HG03442 (cell line): ENCODE measurements at regions not wholly inside any gene's neighbourhood (a gene's known extent, or its start where the extent isn't known, plus 50 kb on each side); places are given as distances from the start of the nearest gene placed in this dataset.

ENCODE experiments used
- ATAC-seq: cut with Tn5 transposase; IDR thresholded peaks from one replicate; pipeline ENCODE4 v1.9.1; 2021; ENCODE audit warnings: mild to moderate bottlenecking, moderate library complexity; ENCODE audit not compliant: unreplicated experiment

DNA sequence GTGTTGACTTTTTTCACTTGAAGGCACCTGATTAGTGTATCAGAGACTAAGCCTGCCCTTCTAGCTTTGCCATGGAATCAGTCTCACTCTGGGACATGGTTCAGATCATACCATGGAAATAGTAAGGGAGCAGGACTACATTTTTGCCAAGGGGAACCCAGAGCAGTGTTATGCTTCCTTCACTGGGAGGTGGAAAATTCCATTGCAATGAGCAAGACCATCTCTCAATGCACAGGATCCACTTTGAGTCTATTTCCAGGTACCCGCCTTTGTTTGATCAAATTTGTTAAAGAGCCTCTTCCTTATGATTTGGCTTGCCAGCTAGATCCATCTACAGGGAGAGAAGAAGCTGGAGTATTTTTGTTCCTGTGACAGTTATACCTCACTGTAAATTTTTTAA is 395.8 kb downstream of the MTX2 start:
- no peak for ATAC-seq

GRCh38 chr2:176668912-176669311 is 399.7 kb downstream of the MTX2 start:
- no peak for ATAC-seq

DNA sequence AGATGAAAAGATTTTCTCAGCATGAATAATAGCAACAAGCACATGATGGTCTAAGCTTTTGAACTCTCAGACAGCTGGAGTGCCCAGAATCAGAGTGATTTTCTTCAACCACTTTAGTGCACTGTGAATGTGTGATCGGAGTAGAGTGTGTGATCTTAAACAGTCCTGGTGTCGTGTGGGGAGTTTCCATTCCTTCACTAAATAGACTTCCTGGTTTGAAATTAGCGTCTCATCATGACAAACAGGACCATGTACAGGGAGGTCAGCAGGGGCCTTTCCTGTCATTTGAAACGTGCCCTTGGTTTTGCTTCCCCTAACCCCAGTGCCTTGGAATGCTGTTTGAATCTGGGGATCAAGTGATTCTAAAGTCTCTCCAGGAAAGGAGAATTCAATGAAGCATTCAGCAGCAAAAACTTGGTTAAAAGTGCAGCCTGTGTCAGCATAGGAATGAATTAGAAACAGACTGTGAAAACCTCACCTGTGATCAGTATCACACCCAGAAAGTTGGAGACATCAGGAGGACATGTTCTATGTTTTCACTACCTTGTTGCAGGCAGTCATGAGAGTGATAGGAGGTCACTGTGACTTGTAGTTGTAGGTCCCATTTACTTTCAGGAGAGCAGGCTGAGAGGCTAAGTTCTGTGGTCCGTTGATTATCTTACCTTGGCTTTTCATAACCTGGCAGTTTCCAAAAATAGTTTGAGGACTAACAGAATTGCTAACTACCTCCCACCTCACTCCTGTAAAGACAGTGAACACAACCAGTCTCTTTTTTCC is 400.3 kb downstream of the MTX2 start:
- ATAC-seq, result peak; percentile 86

DNA sequence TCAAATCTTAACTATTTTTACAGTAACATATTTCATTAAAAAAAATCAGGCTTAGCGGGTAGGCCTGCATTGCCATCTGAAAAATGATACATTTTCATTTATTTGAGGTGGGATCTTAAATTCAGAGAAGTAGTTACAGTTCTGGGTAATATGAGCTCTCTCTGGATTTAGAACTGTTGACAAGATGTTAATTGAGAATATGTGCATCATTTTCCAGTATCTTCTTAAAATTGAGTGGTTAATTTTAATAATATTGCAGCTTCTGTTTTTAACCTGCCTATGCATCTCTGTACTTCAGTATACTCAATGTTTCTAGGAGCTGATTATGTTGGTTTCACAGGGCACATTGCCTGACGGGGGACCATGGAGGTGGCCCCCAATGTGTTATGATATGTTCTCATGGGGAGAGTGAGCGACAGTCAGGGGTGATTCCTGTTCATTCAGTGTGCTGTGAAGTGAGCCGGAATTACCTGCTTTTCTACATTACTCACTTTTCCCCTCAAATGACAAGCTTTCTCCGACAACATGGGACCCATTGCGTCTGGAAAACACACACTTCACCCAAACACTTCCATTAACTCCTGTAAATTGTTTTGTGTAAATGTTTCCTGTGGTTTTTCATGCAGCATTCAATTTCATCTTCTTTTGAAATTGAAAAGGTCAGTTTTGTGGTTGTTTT is 406.2 kb downstream of the MTX2 start:
- ATAC-seq, result no peak

DNA sequence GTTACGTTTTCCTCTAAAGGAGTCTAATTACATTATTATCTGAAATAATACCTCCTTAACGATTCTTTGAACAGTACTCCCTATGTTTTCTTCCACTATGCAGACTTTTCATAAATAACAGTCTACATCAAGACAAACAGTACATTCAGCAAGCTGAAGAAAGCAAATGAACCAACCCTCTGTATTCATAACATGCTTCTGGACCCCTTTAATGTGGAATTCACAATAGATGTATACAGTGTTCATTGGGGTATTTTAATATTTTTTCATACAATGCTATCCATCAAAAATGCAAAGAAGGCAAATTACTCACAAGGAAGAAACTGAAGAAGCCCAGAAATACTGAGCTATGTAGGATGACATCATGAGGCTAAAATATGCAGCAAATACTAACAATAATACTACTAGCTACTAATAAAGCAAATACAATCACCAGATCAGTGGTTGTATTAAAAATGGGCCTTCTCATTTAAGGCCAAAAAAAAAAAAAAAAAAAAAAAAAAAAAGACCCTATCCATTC is 408.6 kb downstream of the MTX2 start:
- no peak for ATAC-seq

GRCh38 chr2:176678571-176678970 is 409.3 kb downstream of the MTX2 start:
- ATAC-seq, result no peak

DNA sequence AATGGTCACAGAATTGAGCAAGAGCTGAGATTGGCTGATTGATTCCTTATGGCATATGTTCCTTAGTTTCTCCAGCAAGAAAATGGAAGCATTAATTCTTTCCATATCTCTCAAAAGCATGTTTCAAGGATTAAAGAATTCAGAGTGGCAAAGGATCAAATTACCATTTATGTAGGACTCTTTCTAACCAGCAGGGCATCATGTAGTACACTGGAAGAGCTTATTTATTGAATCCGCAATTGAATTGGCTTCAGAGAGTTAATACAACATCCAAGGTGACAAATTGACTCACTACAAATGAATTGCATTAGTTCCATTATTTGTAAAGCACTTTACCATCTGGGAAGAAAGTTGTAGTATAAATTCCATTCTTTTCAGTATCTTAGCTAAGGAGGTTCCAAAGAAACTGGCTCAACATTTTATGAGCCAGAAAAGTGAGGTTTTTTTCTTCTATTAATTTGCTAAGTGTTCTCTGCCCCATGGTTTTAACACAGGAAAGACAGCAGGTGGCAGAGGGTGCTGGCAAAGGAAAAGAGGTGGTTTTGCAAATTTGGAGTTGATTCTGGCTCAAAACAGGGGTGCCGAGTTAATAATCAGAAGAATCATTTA is 409.9 kb downstream of the MTX2 start:
- ATAC-seq, result no peak

- no peak for ATAC-seq
These were observed 411.8 kb downstream of the MTX2 start for GRCh38 chr2:176680916-176681516.

DNA sequence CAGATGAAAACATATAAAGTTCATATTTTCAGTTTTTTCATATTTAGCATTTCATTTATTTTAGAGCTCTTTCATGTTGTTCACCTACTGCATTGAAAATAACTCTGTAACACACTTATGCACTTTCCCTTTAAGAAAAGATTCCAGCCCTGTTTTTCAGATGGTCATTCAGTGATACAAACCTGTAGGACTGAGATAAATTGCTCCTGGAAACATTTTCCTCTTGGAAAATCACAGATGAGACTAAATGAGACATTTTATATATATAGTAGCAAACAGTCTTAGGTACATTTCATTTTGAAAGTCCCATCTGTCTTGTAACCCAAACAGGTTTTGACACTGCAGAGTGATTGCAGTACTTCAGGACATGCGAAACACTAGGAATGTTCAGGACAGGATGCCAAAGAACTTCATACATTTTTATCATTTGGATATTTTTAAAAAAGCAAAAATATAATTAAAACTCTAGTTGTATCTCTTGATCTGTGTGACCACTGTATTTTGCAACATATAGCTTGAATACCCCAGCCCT is 412.4 kb downstream of the MTX2 start:
- ATAC-seq, result no peak

GRCh38 chr2:176682278-176682677 is 413.0 kb downstream of the MTX2 start:
- ATAC-seq, result no peak

DNA sequence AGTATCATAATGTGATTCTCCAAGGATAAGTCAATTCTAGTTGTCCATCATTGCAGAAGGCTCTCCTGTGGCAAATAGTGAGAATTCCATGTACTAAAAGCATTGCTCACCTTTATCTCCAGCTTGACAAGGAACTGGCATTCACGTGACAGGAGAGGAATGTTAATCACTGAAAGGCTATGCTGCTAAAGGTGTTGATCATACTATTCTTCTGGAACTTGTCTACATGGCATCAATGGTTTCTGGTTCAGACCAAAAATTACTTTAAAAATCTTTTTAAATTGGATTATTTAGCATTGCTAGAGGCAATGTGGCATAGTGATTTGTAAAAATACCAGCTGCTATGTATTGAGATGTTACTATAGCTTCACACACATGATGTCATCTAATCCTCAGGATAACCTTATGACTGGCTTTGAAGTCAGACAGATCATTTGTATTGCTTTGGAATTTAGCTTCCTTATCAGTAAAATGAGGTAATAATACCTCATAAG is 414.4 kb downstream of the MTX2 start:
- no peak for ATAC-seq

DNA sequence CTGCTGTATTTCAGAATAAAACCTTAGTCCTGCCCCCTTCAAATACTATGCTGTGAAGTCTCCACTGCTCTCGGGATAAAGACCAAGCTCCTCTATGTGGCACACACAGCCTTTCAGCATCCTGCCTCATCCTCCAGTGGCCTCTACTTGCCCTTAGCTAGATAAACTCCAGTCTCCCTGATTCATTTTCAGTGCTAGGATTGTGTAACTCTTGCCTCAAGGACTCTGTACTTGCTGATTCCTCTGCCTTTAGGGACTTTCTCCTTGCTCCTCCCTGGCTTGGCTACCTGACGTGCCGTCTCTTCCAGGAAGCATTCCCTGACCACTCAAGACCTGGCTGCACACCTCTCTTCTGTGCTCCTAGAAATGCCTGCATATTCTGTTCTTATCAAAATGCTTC is 416.7 kb downstream of the MTX2 start:
- no peak for ATAC-seq

GRCh38 chr2:176686328-176686727 is 417.1 kb downstream of the MTX2 start:
- no peak for ATAC-seq

- no peak for ATAC-seq
These were observed 418.1 kb downstream of the MTX2 start for GRCh38 chr2:176687342-176687741.

DNA sequence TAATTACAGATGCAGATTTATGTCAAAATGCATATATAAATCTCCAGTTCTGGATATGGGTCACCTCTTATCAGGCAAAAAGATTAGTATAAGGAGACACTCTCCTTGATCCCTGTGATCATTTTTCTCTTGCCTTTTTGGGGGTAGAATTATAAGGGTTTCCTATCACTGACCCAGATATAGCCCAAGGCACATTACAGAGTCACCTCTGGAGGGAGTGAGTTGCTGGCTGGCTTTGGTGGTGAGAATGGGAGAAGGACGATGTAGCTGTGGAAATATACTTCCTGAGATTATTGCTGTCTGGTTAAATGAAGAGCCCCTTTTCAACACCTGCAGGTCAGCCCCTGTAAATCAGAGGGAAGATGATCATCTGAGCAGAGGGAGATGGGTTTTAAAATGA is 418.7 kb downstream of the MTX2 start:
- no peak for ATAC-seq

DNA sequence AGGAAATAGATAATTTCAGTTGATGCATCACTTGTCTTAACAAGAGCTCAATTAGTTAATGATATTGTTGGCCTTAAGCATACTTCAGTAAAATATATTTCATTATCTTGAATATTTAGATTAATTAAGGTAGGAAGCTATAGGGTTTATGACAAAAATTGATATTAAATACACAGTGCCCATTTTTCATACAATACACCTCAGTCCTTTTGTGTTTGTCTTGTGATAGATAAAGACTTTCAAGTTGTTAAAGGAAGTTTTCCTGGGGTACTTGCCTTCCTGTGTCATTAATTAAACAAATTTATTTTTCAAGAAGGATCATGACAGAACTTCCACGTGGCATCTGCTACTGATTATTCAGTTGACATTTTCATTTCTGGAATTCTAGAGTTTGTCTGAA is 420.5 kb downstream of the MTX2 start:
- ATAC-seq, result no peak

GRCh38 chr2:176691471-176691870 is 422.2 kb downstream of the MTX2 start:
- no peak for ATAC-seq

DNA sequence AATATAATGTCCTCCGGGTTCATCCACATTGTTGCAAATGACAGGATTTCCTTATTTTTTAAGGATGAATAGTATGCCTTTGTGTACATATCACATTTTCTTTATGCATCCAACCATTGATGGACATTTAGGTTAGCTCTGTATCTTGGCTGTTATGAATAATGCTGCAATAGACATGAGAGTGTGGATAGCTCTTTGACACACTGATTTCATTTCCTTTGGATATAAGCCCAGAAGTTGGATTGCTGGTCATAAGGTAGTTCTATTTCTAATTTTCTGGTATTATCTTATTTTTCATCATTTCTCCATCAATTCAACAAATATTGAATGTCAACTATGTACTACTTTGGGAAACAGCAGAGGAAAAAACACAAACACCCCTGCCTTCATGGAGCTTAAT is 423.3 kb downstream of the MTX2 start:
- ATAC-seq, result no peak

DNA sequence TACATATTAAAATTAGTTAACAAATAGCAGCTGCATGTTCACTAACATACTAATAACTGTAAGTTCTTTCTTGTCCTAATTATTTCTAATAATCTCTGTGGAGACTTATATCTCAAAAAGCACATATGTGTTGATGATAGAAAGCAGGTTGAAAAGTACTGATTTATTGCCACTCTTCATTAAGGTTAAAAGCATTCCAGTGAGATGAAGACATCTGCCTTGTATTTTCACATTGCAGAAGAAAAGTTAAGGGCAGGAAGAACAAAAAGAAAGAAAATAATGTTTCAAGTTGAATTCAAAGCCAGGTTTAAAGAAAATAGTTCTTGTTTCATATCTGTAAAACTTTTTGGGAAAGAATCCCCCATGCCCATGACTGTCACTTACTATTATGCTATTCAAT is 429.9 kb downstream of the MTX2 start:
- no peak for ATAC-seq

- ATAC-seq, result no peak
These were observed 430.4 kb downstream of the MTX2 start for GRCh38 chr2:176699644-176700043.

GRCh38 chr2:176702131-176702530 is 432.9 kb downstream of the MTX2 start:
- no peak for ATAC-seq
